Osteocyte (in vitro differentiated cells): ENCODE measurements at regions not wholly inside any gene's neighbourhood (a gene's known extent, or its start where the extent isn't known, plus 50 kb on each side); places are given as distances from the start of the nearest gene placed in this dataset.

Experiments used
- DNase-seq: peaks from one replicate; pipeline ENCODE4 v3.0.0; 2021; ENCODE audit warnings: mixed read lengths; ENCODE audit not compliant: unreplicated experiment; ENCODE audit errors: extremely low spot score
- H3K27ac Mint-ChIP-seq: one replicate; pipeline ENCODE4 v1.8.0; 2021; ENCODE audit warnings: mild to moderate bottlenecking, mixed read lengths; ENCODE audit not compliant: unreplicated experiment
- H3K27me3 Mint-ChIP-seq: one replicate; pipeline ENCODE4 v1.8.0; 2021; ENCODE audit warnings: mixed read lengths; ENCODE audit not compliant: unreplicated experiment
- H3K36me3 Mint-ChIP-seq: one replicate; pipeline ENCODE4 v1.8.0; 2021; ENCODE audit warnings: mixed read lengths; ENCODE audit not compliant: unreplicated experiment
- H3K4me1 Mint-ChIP-seq: one replicate; pipeline ENCODE4 v1.8.0; 2021; ENCODE audit warnings: mixed read lengths; ENCODE audit not compliant: unreplicated experiment
- H3K4me3 Mint-ChIP-seq: one replicate; pipeline ENCODE4 v1.8.0; 2021; ENCODE audit warnings: mild to moderate bottlenecking, moderate library complexity, mixed read lengths; ENCODE audit not compliant: unreplicated experiment
- H3K9me3 Mint-ChIP-seq: one replicate; pipeline ENCODE4 v1.8.0; 2021; ENCODE audit warnings: mixed read lengths; ENCODE audit not compliant: unreplicated experiment
- TF ChIP-seq, protein P1 (sequence below): fragments of 200-600 bp; sonication (generic); IDR thresholded peaks from 2 replicates; pipeline ENCODE4 v1.5.0; 2021; ENCODE audit warnings: antibody characterized with exemption, mild to moderate bottlenecking, moderate library complexity

DNA sequence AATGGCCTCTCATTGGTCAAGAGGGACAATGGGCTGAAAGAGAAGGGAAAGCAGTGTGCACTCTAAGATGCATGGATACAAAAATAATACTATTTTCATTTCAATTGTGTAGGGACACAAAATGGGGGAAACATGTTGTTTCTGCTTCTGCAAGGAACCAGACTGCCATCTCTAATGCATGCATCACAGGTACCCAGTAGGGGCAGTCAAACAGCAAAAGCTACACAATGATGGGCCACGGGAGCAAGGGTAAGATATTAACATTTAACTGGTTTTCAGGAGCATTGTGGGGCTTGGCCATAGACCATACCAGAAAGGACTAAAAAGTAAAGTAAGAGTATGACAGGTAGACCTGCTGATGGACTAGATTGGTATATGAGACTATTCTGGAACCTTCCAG lies 535.8 kb downstream of the SPATA31D1 start:
- no peak for DNase-seq
- H3K27ac Mint-ChIP-seq: no peak overlapping the region
- H3K4me3 Mint-ChIP-seq: no peak overlapping the region
- peaks cover 5% of the 10 kb centered on the region for H3K4me1 Mint-ChIP-seq
- TF ChIP-seq, protein P1, sequence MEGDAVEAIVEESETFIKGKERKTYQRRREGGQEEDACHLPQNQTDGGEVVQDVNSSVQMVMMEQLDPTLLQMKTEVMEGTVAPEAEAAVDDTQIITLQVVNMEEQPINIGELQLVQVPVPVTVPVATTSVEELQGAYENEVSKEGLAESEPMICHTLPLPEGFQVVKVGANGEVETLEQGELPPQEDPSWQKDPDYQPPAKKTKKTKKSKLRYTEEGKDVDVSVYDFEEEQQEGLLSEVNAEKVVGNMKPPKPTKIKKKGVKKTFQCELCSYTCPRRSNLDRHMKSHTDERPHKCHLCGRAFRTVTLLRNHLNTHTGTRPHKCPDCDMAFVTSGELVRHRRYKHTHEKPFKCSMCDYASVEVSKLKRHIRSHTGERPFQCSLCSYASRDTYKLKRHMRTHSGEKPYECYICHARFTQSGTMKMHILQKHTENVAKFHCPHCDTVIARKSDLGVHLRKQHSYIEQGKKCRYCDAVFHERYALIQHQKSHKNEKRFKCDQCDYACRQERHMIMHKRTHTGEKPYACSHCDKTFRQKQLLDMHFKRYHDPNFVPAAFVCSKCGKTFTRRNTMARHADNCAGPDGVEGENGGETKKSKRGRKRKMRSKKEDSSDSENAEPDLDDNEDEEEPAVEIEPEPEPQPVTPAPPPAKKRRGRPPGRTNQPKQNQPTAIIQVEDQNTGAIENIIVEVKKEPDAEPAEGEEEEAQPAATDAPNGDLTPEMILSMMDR: no peak
- H3K27me3 Mint-ChIP-seq: peaks cover 2% of the 10 kb centered on the region
- H3K9me3 Mint-ChIP-seq: peaks cover 13% of the 10 kb centered on the region
- peaks cover 4% of the 10 kb centered on the region for H3K36me3 Mint-ChIP-seq

DNA sequence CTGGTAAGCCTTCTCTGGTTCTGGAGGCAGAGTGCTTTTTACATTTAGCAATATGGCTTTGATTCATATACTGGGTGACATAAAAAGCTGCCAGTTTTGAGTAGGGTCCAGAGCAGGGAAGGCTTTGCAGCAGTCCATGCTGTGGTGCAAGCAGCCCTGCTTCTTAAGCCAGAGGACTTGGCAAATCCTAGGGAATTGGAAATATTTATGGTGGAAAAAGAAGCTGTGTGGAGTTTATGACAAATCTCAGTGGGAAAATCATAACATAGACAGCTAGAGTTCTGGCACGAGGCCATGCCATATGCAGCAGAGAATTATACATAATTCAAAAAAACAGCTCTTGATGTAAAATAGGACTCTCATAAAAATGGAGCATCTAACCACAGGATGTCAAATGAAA lies 536.4 kb downstream of the RASEF start:
- H3K4me1 Mint-ChIP-seq: peaks cover 9% of the 10 kb centered on the region

DNA sequence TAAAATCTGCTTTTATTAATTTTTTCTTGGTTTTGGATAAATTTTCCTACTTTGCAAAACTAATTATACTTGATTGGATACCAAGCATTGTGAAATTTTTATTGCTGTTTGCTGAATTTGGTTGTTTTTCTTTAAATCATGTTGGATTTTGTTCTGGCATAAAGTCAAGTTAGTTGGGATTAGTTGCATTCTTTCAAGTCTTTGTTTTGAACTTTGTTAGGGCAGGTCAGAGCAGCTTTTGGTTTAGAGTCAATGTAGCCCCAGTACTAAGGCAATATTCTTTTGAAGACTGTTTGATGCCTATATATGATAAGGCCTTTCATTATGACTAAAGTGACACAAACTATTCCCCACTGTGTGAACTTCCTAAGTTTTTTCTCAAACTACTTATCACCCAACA lies 531.1 kb downstream of the RASEF start:
- H3K27ac Mint-ChIP-seq: no peak overlapping the region
- TF ChIP-seq, protein P1: no peak
- H3K4me3 Mint-ChIP-seq: no peak overlapping the region
- peaks cover 10% of the 10 kb centered on the region for H3K9me3 Mint-ChIP-seq
- peaks cover 5% of the 10 kb centered on the region for H3K4me1 Mint-ChIP-seq
- peaks cover 2% of the 10 kb centered on the region for H3K36me3 Mint-ChIP-seq
- no peak for DNase-seq
- no peaks in the 10 kb centered on the region for H3K27me3 Mint-ChIP-seq

More for the DNA sequence above, 536.4 kb downstream of the RASEF start:
- peaks cover 13% of the 10 kb centered on the region for H3K9me3 Mint-ChIP-seq
- no peaks in the 10 kb centered on the region for H3K27me3 Mint-ChIP-seq
- no peak for DNase-seq
- H3K27ac Mint-ChIP-seq: no peak overlapping the region
- TF ChIP-seq, protein P1: no peak
- peaks cover 4% of the 10 kb centered on the region for H3K36me3 Mint-ChIP-seq
- no peak overlapping the region for H3K4me3 Mint-ChIP-seq

DNA sequence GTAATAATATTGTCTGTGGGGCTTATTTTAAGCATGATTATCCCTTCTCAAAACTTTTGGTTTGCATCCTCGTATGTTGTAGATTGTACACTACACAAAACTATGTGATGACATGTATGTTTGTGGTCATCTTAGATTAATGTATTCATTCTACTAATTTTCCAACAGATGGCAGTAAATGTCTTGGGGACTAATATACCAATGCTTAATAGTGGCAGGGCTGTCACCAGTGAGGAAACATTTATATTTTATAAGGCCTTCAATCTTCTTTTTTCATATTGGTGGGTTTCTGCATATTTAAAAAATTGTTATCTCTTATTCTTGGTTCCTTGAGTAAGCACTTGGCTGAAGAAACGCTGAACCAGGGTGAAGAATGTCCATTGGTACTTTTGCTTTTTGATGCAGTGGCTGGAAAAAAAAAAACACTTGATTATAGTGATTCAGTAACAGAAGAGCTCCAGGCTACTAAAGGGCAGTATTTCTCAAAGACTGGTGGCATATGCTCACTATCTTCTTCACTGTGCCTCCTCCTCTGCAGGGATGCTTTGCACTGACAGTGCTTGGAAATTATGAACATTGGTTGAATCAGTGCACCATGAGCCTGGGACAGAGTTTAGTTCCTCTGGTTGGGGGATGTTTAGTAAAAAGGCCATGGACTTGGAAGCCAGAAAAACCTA lies 530.3 kb downstream of the RASEF start:
- peaks cover 4% of the 10 kb centered on the region for H3K4me1 Mint-ChIP-seq
- H3K27me3 Mint-ChIP-seq: no peaks in the 10 kb centered on the region
- TF ChIP-seq, protein P1: peak; percentile 62
- no peak overlapping the region for H3K4me3 Mint-ChIP-seq
- H3K27ac Mint-ChIP-seq: no peak overlapping the region
- H3K36me3 Mint-ChIP-seq: no peaks in the 10 kb centered on the region
- DNase-seq: no peak
- H3K9me3 Mint-ChIP-seq: peaks cover 7% of the 10 kb centered on the region

DNA sequence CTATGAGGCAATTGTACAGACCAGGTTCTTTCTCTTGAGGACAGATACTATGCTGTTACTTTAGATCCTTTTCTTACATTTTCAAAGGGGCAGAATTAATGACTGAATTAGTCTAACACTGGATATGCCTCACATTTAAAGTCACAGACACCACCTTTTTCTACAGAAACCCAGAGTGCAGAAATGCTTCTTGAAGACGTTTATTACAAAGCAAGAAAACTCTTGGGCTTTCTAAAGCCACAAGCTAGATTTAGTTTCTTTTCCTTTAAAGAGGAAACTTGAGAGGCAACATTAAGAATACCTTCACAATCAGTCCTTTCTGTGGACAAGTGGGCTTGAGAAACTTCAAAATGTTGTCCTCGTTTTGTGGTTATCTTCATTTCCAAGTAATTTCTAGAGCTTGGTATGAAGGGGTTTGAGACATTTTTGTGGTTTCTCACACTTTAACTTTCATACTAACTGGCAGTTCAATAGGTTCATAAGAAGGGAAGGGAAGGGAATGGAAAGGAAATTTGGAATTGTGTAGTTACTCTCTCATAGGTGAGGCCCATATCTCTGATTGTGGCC lies 527.4 kb downstream of the RASEF start:
- Mint-ChIP-seq H3K27me3 (no peaks in the 10 kb centered on the region), H3K4me3 (no peak overlapping the region), H3K36me3 (no peaks in the 10 kb centered on the region), H3K27ac (no peak overlapping the region), H3K4me1 (peaks cover 2% of the 10 kb centered on the region), H3K9me3 (no peaks in the 10 kb centered on the region)
- no peak for DNase-seq
- TF ChIP-seq, protein P1: no peak
